ENCODE measurements at regions not wholly inside any gene's neighbourhood (a gene's known extent, or its start where the extent isn't known, plus 50 kb on each side); places are given as distances from the start of the nearest gene placed in this dataset.
"Not testable (repeated sequence)": the region's sequence is repeated elsewhere in the genome, so short reads cannot be mapped to it uniquely, and the experiment has no call there.

DNA sequence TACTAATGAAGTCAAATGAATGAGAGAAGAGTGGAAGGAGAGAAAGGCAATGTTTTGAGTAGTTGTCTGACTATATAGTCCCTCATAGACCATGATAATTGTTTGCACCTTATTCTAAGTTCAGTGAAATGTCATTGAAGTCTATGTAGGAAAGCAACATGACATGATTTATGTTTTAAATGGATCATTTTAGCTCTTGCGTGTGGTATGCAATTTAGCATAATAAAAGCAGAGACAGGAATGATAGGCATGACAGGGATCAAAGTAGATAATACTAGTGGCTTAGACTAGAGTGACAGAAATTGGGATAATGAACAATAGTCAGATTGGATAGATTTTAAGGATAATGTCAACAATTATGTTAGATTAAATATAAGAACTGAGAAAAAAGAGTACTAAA is 132.5 kb downstream of the PYDC2 start:
- no peak overlapping the region for H3K27ac Mint-ChIP-seq
- no peaks in the 10 kb centered on the region for H3K9me3 Mint-ChIP-seq
- no peaks in the 10 kb centered on the region for H3K4me1 Mint-ChIP-seq
- ATAC-seq (ENCODE audit: low read depth in 2 of 2) (no peak), DNase-seq (no peak)
- H3K36me3 Mint-ChIP-seq, result no peaks in the 10 kb centered on the region
- no peaks in the 10 kb centered on the region for H3K27me3 Mint-ChIP-seq
- no peak overlapping the region for H3K4me3 Mint-ChIP-seq

DNA sequence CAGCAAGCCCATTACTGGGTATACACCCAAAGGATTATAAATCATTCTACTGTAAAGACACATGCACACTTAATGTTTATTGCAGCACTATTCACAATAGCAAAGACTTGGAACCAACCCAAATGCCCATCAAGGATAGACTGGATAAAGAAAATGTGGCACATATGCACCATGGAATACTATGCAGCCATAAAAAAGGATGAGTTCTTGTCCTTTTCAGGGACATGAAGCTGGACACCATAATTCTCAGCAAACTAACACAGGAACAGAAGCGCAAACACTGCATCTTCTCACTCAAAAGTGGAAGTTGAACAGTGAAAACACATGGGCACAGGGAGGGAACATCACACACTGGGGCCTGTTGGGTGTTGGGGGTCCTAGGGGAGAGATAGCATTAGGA is 154.5 kb downstream of the PYDC2 start:
- not testable (repeated sequence) for H3K4me1 Mint-ChIP-seq; H3K27me3 Mint-ChIP-seq; H3K27ac Mint-ChIP-seq; H3K36me3 Mint-ChIP-seq; ATAC-seq (ENCODE audit: low read depth in 2 of 2); DNase-seq; H3K4me3 Mint-ChIP-seq
- H3K9me3 Mint-ChIP-seq, result peaks cover 0 to 10% (median 0%) of the 10 kb centered on the region in 7 donors

DNA sequence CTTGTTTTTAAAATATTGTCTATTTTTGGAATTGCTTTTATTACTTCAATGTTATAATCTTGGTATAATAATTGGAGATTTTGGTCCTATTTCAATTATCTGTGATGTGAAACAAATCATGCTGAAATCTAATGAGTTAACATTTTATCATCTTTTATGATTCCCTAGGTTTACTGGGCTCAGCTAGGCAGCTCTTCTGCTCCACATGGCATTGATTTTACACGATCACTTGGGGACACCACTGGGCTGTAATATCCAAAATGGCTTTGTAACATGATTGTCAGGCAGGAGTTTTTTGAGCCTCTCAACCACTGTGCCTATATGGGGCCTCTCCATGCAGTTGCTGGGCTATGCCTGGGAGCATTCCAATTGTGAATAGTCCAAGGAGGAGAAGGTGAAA is 163.3 kb downstream of the PYDC2 start:
- Mint-ChIP-seq H3K27ac (no peak overlapping the region), H3K36me3 (no peaks in the 10 kb centered on the region), H3K4me1 (no peaks in the 10 kb centered on the region), H3K27me3 (no peaks in the 10 kb centered on the region), H3K9me3 (peaks cover 0 to 4% (median 0%) of the 10 kb centered on the region in 7 donors), H3K4me3 (no peak overlapping the region)
- no peak for ATAC-seq (ENCODE audit: low read depth in 2 of 2)
- DNase-seq, result no peak

DNA sequence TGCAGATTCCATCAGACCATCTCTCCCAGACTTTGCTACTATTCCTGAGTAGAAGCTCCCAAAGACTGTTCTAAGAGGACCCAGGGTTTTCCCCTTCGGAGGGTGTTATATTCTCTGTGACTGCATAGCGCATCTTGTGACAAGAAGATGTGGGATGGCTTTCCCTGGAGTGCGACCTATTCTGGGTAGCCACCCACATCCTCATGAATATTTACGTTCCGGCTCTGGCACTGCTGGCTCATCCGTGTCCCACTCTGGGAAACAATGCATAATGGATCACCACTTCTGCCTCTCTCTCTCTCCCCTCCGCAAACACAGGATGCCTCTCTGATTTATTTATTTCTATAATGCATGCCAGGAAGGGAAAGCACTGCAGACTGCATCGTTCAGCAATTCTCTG is 166.1 kb downstream of the PYDC2 start:
- Mint-ChIP-seq H3K9me3 (peaks cover 0 to 4% (median 0%) of the 10 kb centered on the region in 7 donors), H3K4me1 (no peaks in the 10 kb centered on the region), H3K27me3 (no peaks in the 10 kb centered on the region), H3K4me3 (no peak overlapping the region), H3K27ac (no peak overlapping the region), H3K36me3 (no peaks in the 10 kb centered on the region)
- DNase-seq, result no peak
- no peak for ATAC-seq (ENCODE audit: low read depth in 2 of 2)

DNA sequence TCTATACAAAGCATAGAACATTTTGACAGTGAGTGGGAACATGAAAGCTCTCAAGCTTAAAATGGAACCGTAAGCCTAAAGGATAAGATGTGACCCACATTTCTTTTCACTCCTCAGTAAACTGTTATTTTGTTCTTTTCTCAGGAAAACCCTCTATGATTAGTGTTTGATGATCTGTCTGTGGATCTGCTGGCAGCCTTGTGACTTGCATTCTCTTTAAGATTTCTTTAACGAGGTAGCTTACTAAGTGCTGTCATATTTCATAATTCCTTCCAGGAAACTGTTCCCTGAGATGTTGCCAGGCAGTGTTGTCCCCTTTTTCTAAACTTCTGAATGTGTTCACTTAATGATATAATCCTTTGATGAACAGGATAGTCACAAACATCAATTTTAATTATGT is 167.6 kb downstream of the PYDC2 start:
- ATAC-seq (ENCODE audit: low read depth in 2 of 2) (no peak), DNase-seq (no peak)
- Mint-ChIP-seq H3K9me3 (peaks cover 0 to 4% (median 0%) of the 10 kb centered on the region in 7 donors), H3K27me3 (no peaks in the 10 kb centered on the region), H3K4me3 (no peak overlapping the region), H3K36me3 (no peaks in the 10 kb centered on the region), H3K4me1 (no peaks in the 10 kb centered on the region), H3K27ac (no peak overlapping the region)

DNA sequence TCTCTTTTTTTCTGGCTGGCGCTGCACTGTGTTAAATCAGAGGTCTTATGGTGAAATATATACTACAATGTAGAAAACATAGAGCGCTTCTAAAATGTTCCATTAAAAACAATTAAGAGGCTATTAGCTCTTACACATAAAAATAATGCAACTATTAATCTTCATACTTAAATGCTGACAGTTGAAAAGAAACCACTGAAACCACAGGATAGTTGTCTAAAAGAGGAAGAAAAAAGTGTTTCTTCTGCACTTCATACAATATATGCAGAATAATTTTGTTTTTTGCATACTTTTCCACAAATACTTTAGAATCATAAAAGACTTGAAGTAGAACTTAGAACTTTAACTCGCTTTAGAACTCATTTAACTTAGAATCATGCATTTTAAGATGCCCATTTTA is 170.5 kb downstream of the PYDC2 start:
- Mint-ChIP-seq H3K27ac (no peak overlapping the region), H3K36me3 (no peaks in the 10 kb centered on the region), H3K4me3 (no peak overlapping the region), H3K9me3 (peaks cover 0 to 4% (median 0%) of the 10 kb centered on the region in 7 donors), H3K4me1 (no peaks in the 10 kb centered on the region), H3K27me3 (no peaks in the 10 kb centered on the region)
- no peak for ATAC-seq (ENCODE audit: low read depth in 2 of 2)
- DNase-seq, result no peak

DNA sequence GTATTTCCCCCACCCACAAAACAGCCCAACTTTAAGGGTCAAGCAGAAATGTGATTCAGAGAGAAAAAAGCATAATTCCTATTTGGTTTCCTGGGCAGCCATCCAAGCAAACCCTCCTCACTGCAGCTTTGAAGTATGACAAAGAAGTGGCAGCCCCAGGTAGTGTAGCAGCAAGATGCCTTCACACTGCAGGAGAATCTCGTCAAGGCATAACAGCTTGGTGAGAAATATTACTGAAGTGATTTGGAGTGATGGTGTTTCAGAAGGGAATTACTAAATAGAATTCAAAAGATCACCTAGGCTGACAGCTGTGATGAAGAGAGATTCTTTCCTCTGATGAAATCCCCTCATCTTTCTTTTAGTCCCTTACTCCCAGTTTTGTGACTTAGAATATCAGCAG is 173.9 kb downstream of the PYDC2 start:
- Mint-ChIP-seq H3K4me3 (no peak overlapping the region), H3K36me3 (no peaks in the 10 kb centered on the region), H3K9me3 (peaks cover 0 to 6% (median 2%) of the 10 kb centered on the region in 7 donors), H3K27ac (no peak overlapping the region), H3K4me1 (no peaks in the 10 kb centered on the region), H3K27me3 (no peaks in the 10 kb centered on the region)
- no peak for DNase-seq
- ATAC-seq (ENCODE audit: low read depth in 2 of 2), result no peak

DNA sequence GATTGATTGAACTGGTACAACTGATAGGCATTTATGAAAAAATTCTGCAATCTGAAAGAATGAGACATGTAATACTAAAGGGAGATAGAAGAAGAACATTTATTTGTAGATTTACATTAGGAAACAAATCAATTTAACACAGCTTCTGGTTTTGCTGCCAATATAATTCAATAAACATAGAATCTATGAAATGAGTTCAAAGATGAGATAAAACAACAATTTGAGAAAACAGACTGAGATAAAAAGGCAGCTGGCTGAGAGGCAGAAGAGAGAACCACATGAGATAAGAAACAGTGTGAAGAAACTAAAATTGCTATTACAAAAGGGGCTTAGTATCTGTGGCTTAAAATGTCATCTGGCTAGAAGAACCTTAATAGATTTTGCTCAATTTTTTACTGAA is 176.6 kb downstream of the PYDC2 start:
- no peaks in the 10 kb centered on the region for H3K27me3 Mint-ChIP-seq
- no peak overlapping the region for H3K27ac Mint-ChIP-seq
- no peak overlapping the region for H3K4me3 Mint-ChIP-seq
- ATAC-seq (ENCODE audit: low read depth in 2 of 2) (no peak), DNase-seq (no peak)
- H3K4me1 Mint-ChIP-seq, result no peaks in the 10 kb centered on the region
- H3K9me3 Mint-ChIP-seq, result peaks cover 0 to 6% (median 0%) of the 10 kb centered on the region in 7 donors
- H3K36me3 Mint-ChIP-seq, result no peaks in the 10 kb centered on the region

DNA sequence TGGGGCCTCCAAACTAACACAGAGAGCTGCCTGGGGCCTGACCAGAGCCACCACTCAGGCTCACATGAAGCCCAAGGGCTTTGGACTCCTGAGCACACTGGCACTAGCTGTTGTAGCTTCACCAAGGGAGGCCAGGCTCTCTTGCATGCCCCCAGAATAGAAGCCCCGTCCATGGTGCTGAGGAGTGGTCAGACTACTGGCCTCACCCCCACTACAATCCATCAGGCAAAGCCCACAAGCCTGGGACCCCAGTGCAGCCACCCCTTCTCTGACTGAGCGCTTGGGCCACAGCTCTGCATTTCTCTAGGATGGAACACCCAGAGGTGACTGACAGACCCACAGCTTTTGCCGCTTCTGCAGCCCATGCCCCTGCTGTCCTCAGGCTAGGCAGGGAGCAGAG is 180.8 kb downstream of the PYDC2 start:
- Mint-ChIP-seq H3K9me3 (peaks cover 2 to 21% (median 10%) of the 10 kb centered on the region in 7 donors), H3K4me3 (no peak overlapping the region), H3K27ac (no peak overlapping the region), H3K36me3 (no peaks in the 10 kb centered on the region), H3K27me3 (no peaks in the 10 kb centered on the region), H3K4me1 (no peaks in the 10 kb centered on the region)
- DNase-seq, result no peak
- no peak for ATAC-seq (ENCODE audit: low read depth in 2 of 2)

DNA sequence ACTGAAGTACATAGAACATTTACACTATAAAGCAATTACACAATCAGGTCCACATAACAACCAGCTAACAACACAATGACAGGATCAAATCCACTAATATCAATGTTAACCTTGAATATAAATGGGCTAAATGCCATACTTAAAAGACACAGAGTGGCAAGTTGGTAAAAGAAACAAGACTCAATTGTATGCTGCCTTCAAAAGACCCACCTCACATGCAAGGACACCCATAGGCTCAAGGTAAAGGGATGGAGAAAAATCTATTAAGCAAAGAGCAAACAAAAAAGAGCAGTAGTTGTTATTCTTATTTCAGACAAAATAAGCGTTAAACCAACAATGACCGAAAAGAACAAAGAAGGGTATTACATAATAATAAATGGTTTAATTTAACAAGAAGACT is 183.3 kb downstream of the PYDC2 start:
- DNase-seq (no peak), ATAC-seq (ENCODE audit: low read depth in 2 of 2) (no peak)
- H3K9me3 Mint-ChIP-seq, result peaks cover 0 to 19% (median 12%) of the 10 kb centered on the region in 7 donors
- H3K27ac Mint-ChIP-seq, result no peak overlapping the region
- no peaks in the 10 kb centered on the region for H3K27me3 Mint-ChIP-seq
- no peak overlapping the region for H3K4me3 Mint-ChIP-seq
- no peaks in the 10 kb centered on the region for H3K4me1 Mint-ChIP-seq
- H3K36me3 Mint-ChIP-seq, result no peaks in the 10 kb centered on the region

DNA sequence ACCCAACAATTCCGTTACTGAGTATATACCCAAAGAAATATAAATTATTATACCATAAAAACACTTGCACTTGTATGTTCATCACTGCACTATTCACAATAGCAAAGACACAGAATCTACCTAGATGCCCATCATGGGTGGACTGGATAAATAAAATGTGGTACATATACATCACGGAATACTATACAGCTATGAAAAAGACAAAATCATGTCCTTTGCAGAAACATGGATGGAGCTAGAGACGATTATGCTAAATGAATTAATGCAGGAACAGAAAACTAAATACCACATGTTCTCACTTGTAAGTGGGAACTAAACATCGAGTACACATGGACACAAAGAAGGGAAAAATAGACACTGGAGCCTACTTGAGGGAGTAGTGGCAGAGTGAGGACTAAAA is 185.3 kb downstream of the PYDC2 start:
- H3K4me3 Mint-ChIP-seq, result no peak overlapping the region
- no peak overlapping the region for H3K27ac Mint-ChIP-seq
- DNase-seq (no peak), ATAC-seq (ENCODE audit: low read depth in 2 of 2) (no peak)
- peaks cover 0 to 29% (median 16%) of the 10 kb centered on the region in 7 donors for H3K9me3 Mint-ChIP-seq
- H3K4me1 Mint-ChIP-seq, result no peaks in the 10 kb centered on the region
- peaks cover 0 to 5% of the 10 kb centered on the region in 2 donors for H3K36me3 Mint-ChIP-seq
- no peaks in the 10 kb centered on the region for H3K27me3 Mint-ChIP-seq

DNA sequence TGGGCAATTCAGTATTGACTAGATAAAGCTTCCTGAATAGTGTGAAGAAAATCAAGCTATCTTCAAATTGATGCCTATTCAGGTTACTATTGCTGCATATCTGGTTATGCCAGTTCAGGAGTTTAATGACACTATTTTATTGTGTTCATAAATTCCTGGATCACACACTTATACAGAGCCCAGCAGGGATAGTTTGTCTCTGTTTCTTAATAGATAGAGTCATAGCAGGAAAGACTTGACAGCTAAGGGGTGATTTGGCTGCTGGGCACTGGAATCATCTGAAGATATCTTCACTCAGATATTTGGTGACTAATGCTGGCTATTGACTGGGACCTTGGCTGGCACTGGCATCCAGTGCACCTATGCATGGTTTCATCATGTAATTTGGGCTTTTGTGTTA is 187.8 kb downstream of the PYDC2 start:
- H3K9me3 Mint-ChIP-seq, result peaks cover 0 to 35% (median 21%) of the 10 kb centered on the region in 7 donors
- no peak overlapping the region for H3K4me3 Mint-ChIP-seq
- no peak overlapping the region for H3K27ac Mint-ChIP-seq
- peaks cover 0 to 12% of the 10 kb centered on the region in 2 donors for H3K36me3 Mint-ChIP-seq
- ATAC-seq (ENCODE audit: low read depth in 2 of 2), result no peak
- H3K27me3 Mint-ChIP-seq, result no peaks in the 10 kb centered on the region
- DNase-seq, result no peak
- no peaks in the 10 kb centered on the region for H3K4me1 Mint-ChIP-seq

DNA sequence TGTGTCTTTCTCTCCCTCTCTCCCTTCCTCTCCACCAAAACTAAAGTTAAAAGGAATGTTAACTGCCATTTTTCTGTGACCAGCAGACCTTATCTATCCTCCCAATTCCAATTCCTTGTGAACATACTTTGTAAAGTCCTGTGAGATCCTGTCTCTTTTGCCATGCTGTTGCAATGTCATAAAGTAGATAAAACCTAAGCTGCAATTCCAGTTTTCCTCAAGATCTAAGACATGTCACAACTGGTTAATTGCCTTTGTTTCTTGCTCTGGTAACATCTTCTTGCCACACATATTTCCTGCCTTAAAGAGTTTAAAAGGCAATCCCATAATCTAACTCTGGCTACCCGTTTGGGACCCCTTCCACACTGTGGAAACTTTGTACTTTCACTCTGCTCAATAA is 188.7 kb downstream of the PYDC2 start:
- H3K27me3 Mint-ChIP-seq, result no peaks in the 10 kb centered on the region
- H3K36me3 Mint-ChIP-seq, result peaks cover 0 to 12% of the 10 kb centered on the region in 2 donors
- ATAC-seq (ENCODE audit: low read depth in 2 of 2) (no peak), DNase-seq (no peak)
- H3K4me1 Mint-ChIP-seq, result no peaks in the 10 kb centered on the region
- H3K4me3 Mint-ChIP-seq, result no peak overlapping the region
- no peak overlapping the region for H3K27ac Mint-ChIP-seq
- H3K9me3 Mint-ChIP-seq, result peaks cover 0 to 33% (median 20%) of the 10 kb centered on the region in 7 donors

DNA sequence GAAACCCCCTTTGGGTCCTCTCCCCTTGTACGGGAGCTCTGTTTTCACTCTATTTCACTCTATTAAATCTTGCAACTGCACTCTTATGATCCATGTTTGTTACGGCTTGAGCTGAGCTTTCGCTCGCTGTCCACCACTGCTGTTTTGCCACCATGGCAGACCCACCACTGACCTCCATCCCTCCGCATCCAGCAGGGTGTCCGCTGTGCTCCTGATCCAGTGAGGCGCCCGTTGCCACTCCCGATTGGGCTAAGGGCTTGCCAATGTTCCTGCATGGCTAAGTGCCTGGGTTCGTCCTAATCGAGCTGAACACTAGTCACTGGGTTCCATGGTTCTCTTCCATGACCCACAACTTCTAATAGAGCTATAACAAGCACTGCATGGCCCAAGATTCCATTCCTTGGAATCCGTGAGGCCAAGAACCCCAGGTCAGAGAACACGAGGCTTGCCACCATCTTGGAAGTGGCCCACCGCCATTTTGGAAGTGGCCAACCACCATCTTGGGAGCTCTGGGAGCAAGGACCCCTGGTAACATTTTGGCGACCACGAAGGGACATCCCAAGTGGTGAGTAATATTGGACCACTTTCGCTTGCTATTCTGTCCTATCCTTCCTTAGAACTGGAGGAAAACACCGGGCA is 197.9 kb downstream of the PYDC2 start:
- H3K4me1 Mint-ChIP-seq; ATAC-seq (ENCODE audit: low read depth in 2 of 2); H3K27me3 Mint-ChIP-seq; DNase-seq; H3K27ac Mint-ChIP-seq; H3K36me3 Mint-ChIP-seq: not testable (repeated sequence)
- Mint-ChIP-seq H3K4me3 (peak overlapping the region in 1 of 8 donors; percentile 77), H3K9me3 (peaks cover 0 to 10% (median 7%) of the 10 kb centered on the region in 7 donors)

DNA sequence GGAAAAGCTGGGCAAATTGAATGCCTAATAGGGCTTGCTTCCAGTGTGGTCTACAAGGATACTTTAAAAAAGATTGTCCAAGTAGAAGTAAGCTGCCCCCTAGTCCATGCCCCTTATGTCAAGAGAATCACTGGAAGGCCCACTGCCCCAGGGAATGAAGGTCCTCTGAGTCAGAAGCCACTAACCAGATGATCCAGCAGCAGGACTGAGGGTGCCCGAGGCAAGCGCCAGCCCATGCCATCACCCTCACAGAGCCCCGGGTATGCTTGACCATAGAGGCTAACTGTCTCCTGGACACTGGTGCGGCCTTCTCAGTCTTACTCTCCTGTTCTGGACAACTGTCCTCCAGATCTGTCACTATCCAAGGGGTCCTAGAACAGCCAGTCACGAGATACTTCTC is 201.2 kb downstream of the PYDC2 start:
- not testable (repeated sequence) for H3K27ac Mint-ChIP-seq; H3K36me3 Mint-ChIP-seq; H3K4me3 Mint-ChIP-seq; H3K27me3 Mint-ChIP-seq; ATAC-seq (ENCODE audit: low read depth in 2 of 2); H3K4me1 Mint-ChIP-seq; DNase-seq
- peaks cover 0 to 12% (median 3%) of the 10 kb centered on the region in 7 donors for H3K9me3 Mint-ChIP-seq
